Mesendoderm (in vitro differentiated cells): ENCODE measurements at regions not wholly inside any gene's neighbourhood (a gene's known extent, or its start where the extent isn't known, plus 50 kb on each side); places are given as distances from the start of the nearest gene placed in this dataset.

ENCODE experiments used
- DNase-seq: peaks from one replicate; pipeline ENCODE4 v3.0.0; 2013
- H2AK5ac ChIP-seq: 2 replicates; pipeline ENCODE4 v1.6.1; 2013; ENCODE audit warnings: low read length, inconsistent platforms
- H2BK120ac ChIP-seq: 2 replicates; pipeline ENCODE4 v1.6.1; 2013; ENCODE audit warnings: low read depth, mild to moderate bottlenecking, low read length, moderate library complexity, mixed read lengths
- H2BK15ac ChIP-seq: replicated peaks from 2 replicates; pipeline ENCODE4 v1.6.1; 2013; ENCODE audit warnings: low read depth, mild to moderate bottlenecking, moderate library complexity
- H2BK5ac ChIP-seq: 2 replicates; pipeline ENCODE4 v1.6.1; 2013; ENCODE audit warnings: low read length, inconsistent platforms
- H3K18ac ChIP-seq: 2 replicates; pipeline ENCODE4 v1.6.1; 2013; ENCODE audit warnings: mild to moderate bottlenecking, low read length, mixed read lengths
- H3K23ac ChIP-seq: one replicate; pipeline ENCODE4 v1.6.1; 2013; ENCODE audit warnings: low read length
- H3K27ac ChIP-seq: 2 replicates; pipeline ENCODE4 v1.5.1; 2013; ENCODE audit warnings: low read depth, mild to moderate bottlenecking, inconsistent platforms, low read length, moderate library complexity
- H3K27me3 ChIP-seq: 2 replicates; pipeline ENCODE4 v1.6.1; 2013; ENCODE audit warnings: low read length, control low read depth, mild to moderate bottlenecking, inconsistent platforms; ENCODE audit not compliant: insufficient read depth, poor library complexity
- H3K36me3 ChIP-seq: 2 replicates; pipeline ENCODE4 v1.6.1; 2013; ENCODE audit warnings: low read length, inconsistent platforms; ENCODE audit not compliant: control insufficient read depth, insufficient read depth
- H3K4ac ChIP-seq: one replicate; pipeline ENCODE4 v1.6.1; 2013; ENCODE audit warnings: low read depth, mild to moderate bottlenecking, low read length, moderate library complexity
- H3K4me1 ChIP-seq: 2 replicates; pipeline ENCODE4 v1.6.1; 2013; ENCODE audit warnings: low read depth, low read length, inconsistent platforms; ENCODE audit not compliant: control insufficient read depth
- H3K4me2 ChIP-seq: 2 replicates; pipeline ENCODE4 v1.6.1; 2013; ENCODE audit warnings: low read length
- H3K4me3 ChIP-seq: 2 replicates; pipeline ENCODE4 v1.5.1; 2013; ENCODE audit warnings: mild to moderate bottlenecking, low read length
- H3K56ac ChIP-seq: one replicate; pipeline ENCODE4 v1.6.1; 2013; ENCODE audit warnings: low read length
- H3K79me1 ChIP-seq: 2 replicates; pipeline ENCODE4 v1.6.1; 2013; ENCODE audit warnings: low read length, inconsistent platforms
- H3K79me2 ChIP-seq: 2 replicates; pipeline ENCODE4 v1.6.1; 2013; ENCODE audit warnings: mild to moderate bottlenecking, low read length; ENCODE audit not compliant: control insufficient read depth, insufficient read depth
- H3K9ac ChIP-seq: 2 replicates; pipeline ENCODE4 v1.6.1; 2013; ENCODE audit warnings: low read length, inconsistent platforms
- H4K5ac ChIP-seq: one replicate; pipeline ENCODE4 v1.6.1; 2013; ENCODE audit warnings: low read length
- H4K8ac ChIP-seq: one replicate; pipeline ENCODE4 v1.6.1; 2013; ENCODE audit warnings: low read depth, mild to moderate bottlenecking, control low read depth, low read length, moderate library complexity
- WGBS: extraction: QIAGEN DNeasy Blood & Tissue Kit; methylation state at CpG from one replicate; pipeline ENCODE4 v1.1.7; 2013; ENCODE audit warnings: low lambda C conversion rate, missing lambda C conversion rate; ENCODE audit not compliant: insufficient coverage; ENCODE audit errors: extremely low coverage; 5-methylcytosine and 5-hydroxymethylcytosine counted together

DNA sequence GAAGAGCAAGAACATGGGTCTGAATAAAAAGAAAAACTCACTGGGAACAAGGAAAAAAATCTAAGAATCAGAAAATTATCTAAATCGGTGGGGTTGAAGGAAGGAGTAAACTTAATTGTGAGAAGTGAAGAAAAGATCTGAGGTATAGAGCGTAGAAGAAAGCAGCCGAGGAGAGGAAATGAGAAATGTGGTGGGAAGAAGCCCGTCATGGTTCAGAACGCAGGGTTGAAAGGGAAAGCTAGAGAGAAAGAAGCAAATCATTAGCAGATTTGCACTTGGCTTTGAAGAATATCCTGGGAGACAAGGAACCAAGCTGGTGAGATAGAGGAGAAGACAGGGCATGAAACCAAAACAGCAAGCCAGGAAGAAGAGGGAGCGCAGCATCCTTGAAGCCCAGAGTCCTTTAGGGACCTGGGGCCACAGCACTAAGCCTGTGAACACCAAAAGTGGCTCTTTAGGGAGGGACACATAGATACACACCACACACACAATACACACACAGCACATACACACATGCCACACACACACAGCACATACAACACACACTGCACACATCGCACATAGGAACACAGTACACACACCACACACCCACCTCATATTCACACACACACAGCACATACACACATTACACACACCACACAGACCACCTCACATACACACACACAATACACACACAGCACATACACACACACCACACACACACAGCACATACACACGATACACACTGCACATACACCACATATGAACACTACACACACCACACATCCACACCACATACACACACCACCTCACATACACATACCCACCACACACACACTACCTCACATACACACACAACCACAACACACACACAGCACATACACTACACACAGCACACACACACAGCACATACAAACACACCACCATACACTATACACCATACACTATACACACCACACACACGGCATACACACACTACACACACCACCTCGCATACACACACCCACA is 274.6 kb downstream of the ETAA1 start:
- DNase-seq, result no peak
- no peak overlapping the region for H3K56ac ChIP-seq
- no peaks in the 10 kb centered on the region for H3K36me3 ChIP-seq
- no peak overlapping the region for H4K5ac ChIP-seq
- no peak overlapping the region for H3K9ac ChIP-seq
- no peak overlapping the region for H2BK15ac ChIP-seq
- no peaks in the 10 kb centered on the region for H3K27me3 ChIP-seq
- no peak overlapping the region for H3K27ac ChIP-seq
- H3K4ac ChIP-seq, result no peak overlapping the region
- no peak overlapping the region for H2BK120ac ChIP-seq
- H3K79me1 ChIP-seq, result no peaks in the 10 kb centered on the region
- no peak overlapping the region for H2AK5ac ChIP-seq
- 100% methylated on average over 2 of the region's 10 CpGs for WGBS
- no peak overlapping the region for H3K23ac ChIP-seq
- H3K4me2 ChIP-seq, result no peak overlapping the region
- no peak overlapping the region for H3K4me3 ChIP-seq
- H3K18ac ChIP-seq, result no peak overlapping the region
- no peaks in the 10 kb centered on the region for H3K4me1 ChIP-seq
- no peak overlapping the region for H2BK5ac ChIP-seq
- no peaks in the 10 kb centered on the region for H3K79me2 ChIP-seq
- no peak overlapping the region for H4K8ac ChIP-seq

DNA sequence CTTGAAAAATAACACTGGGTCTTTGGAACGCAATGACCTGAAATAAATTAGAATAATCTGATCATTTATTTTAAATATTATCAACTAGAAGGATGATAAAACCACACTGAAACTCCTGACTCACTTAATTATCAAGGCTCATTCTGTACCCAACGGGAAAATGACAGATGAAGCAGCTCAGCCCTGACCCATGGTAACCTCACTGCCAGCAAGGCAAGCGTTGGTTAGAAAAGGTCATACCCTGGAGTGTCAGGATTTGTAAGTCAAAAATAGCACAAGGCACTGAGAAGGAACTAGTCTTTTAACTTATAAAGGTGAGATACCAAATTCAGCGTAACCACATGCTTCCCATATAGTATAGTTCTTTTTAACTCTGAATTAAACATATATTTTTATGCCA is 277.5 kb downstream of the ETAA1 start:
- no CpG with 5 or more reads among the region's 4 CpGs for WGBS
- Histone ChIP-seq H3K23ac (no peak overlapping the region), H2BK120ac (no peak overlapping the region), H2BK15ac (no peak overlapping the region), H3K18ac (no peak overlapping the region), H3K4me1 (no peaks in the 10 kb centered on the region), H3K79me1 (no peaks in the 10 kb centered on the region), H3K9ac (no peak overlapping the region), H3K27me3 (no peaks in the 10 kb centered on the region), H3K27ac (no peak overlapping the region), H4K5ac (no peak overlapping the region), H3K36me3 (no peaks in the 10 kb centered on the region), H3K4me2 (no peak overlapping the region), H2BK5ac (no peak overlapping the region), H4K8ac (no peak overlapping the region), H3K4ac (no peak overlapping the region), H3K56ac (no peak overlapping the region), H2AK5ac (no peak overlapping the region), H3K79me2 (no peaks in the 10 kb centered on the region), H3K4me3 (no peak overlapping the region)
- no peak for DNase-seq

DNA sequence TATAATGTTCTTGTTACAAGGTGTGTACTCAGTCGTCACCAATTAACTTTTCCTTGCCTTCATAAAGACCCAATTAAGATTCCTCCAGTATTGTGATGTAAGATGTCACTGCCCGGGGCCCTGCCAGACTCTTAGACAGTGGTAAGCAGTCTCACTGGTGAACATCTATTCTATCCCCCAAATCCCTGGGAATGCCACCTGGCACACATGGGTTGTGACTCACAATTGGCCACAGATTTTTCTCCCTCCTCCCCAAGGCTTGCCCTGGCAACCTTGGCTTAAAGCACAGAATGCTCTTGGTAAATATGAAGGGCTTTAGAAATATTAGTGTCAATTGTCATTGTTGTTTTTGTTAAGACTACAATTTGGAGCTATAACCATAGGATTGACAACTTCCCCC is 287.9 kb downstream of the ETAA1 start:
- no peak overlapping the region for H2AK5ac ChIP-seq
- no peak overlapping the region for H4K5ac ChIP-seq
- H3K9ac ChIP-seq, result no peak overlapping the region
- H3K4me1 ChIP-seq, result no peaks in the 10 kb centered on the region
- H3K27me3 ChIP-seq, result no peaks in the 10 kb centered on the region
- H3K79me2 ChIP-seq, result no peaks in the 10 kb centered on the region
- no peak overlapping the region for H2BK5ac ChIP-seq
- H3K36me3 ChIP-seq, result no peaks in the 10 kb centered on the region
- no peak overlapping the region for H3K4ac ChIP-seq
- WGBS, result no CpG with 5 or more reads among the region's 2 CpGs
- H3K4me3 ChIP-seq, result no peak overlapping the region
- no peaks in the 10 kb centered on the region for H3K79me1 ChIP-seq
- H3K4me2 ChIP-seq, result no peak overlapping the region
- DNase-seq, result no peak
- H2BK15ac ChIP-seq, result no peak overlapping the region
- H3K18ac ChIP-seq, result no peak overlapping the region
- H4K8ac ChIP-seq, result no peak overlapping the region
- H3K27ac ChIP-seq, result no peak overlapping the region
- no peak overlapping the region for H3K23ac ChIP-seq
- no peak overlapping the region for H2BK120ac ChIP-seq
- H3K56ac ChIP-seq, result no peak overlapping the region

DNA sequence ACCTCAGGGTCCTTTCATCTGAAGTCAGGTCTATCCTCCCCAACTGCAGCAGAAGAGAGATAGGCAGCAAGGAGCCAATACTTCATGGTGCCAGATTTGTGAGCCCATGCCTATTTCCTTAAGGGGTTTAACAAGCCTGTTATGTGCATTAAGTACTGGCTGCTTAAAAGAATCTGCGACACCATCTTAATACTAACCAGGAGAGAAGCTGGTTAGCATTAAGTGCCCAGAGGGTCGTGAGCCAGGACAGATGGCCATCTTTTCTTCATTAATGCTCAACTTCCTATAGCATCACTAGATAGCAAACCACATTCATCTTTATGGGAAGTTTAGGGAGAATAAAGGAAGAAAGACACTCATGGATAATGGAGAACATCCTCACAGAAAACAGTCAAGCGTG is 289.1 kb downstream of the ETAA1 start:
- H3K4me1 ChIP-seq, result no peaks in the 10 kb centered on the region
- no peaks in the 10 kb centered on the region for H3K79me2 ChIP-seq
- no peak overlapping the region for H3K4ac ChIP-seq
- no peak overlapping the region for H4K5ac ChIP-seq
- no peak overlapping the region for H3K18ac ChIP-seq
- H2BK5ac ChIP-seq, result no peak overlapping the region
- H3K27ac ChIP-seq, result no peak overlapping the region
- H3K27me3 ChIP-seq, result no peaks in the 10 kb centered on the region
- no peak for DNase-seq
- no peaks in the 10 kb centered on the region for H3K36me3 ChIP-seq
- no peak overlapping the region for H2BK15ac ChIP-seq
- no peak overlapping the region for H4K8ac ChIP-seq
- no peak overlapping the region for H3K4me2 ChIP-seq
- H3K4me3 ChIP-seq, result no peak overlapping the region
- no peak overlapping the region for H2AK5ac ChIP-seq
- H3K56ac ChIP-seq, result no peak overlapping the region
- no peak overlapping the region for H3K23ac ChIP-seq
- no peaks in the 10 kb centered on the region for H3K79me1 ChIP-seq
- H3K9ac ChIP-seq, result no peak overlapping the region
- no CpG with 5 or more reads among the region's 3 CpGs for WGBS
- no peak overlapping the region for H2BK120ac ChIP-seq

DNA sequence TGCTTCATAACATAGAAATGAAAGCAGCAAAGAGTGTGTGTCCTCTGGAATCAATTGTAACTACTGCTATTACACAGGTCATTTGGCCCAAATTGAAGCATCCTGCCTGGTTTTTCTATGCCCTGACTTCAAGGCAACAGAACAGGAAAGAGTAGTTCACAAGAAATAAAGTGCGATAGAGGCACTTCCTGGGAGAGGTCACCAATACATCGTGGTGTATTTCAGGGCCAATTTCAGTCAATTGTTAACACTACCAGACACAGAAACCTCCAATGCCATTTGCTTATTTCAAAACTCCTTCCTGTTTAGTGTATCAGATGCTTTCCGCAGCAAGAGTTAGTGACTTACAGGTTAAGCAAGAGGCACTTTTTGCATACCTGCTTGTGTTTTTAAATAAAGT is 292.1 kb downstream of the ETAA1 start:
- no peaks in the 10 kb centered on the region for H3K79me1 ChIP-seq
- no CpG with 5 or more reads among the region's 3 CpGs for WGBS
- H3K4me3 ChIP-seq, result no peak overlapping the region
- H3K27ac ChIP-seq, result no peak overlapping the region
- H3K4me1 ChIP-seq, result no peaks in the 10 kb centered on the region
- H2AK5ac ChIP-seq, result no peak overlapping the region
- no peak overlapping the region for H3K9ac ChIP-seq
- no peak overlapping the region for H3K4ac ChIP-seq
- no peak overlapping the region for H3K4me2 ChIP-seq
- no peak overlapping the region for H2BK120ac ChIP-seq
- no peak for DNase-seq
- H3K18ac ChIP-seq, result no peak overlapping the region
- no peak overlapping the region for H2BK15ac ChIP-seq
- H2BK5ac ChIP-seq, result no peak overlapping the region
- H4K8ac ChIP-seq, result no peak overlapping the region
- no peak overlapping the region for H3K23ac ChIP-seq
- no peak overlapping the region for H3K56ac ChIP-seq
- H3K27me3 ChIP-seq, result no peaks in the 10 kb centered on the region
- no peak overlapping the region for H4K5ac ChIP-seq
- H3K79me2 ChIP-seq, result no peaks in the 10 kb centered on the region
- no peaks in the 10 kb centered on the region for H3K36me3 ChIP-seq

DNA sequence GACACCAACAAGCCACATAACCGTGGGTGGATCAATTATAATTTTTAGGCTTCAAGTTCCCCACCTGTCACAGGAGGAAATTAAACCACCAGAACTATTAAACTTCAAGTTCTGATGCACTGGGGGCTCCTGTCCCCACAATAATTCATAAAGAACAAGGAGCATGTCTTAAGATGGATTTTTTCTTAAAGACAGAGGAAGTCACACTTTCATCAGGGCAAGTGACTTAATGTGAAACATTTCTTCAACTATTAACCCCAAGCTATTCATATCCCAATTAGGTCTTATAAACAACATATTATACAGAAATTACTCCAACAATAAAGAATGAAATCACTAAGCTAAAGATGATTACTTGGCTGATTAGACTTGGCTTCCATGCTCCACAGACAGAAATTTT is 292.5 kb downstream of the ETAA1 start:
- Histone ChIP-seq H3K79me1 (no peaks in the 10 kb centered on the region), H3K79me2 (no peaks in the 10 kb centered on the region), H2BK120ac (no peak overlapping the region), H3K23ac (no peak overlapping the region), H3K36me3 (no peaks in the 10 kb centered on the region), H4K5ac (no peak overlapping the region), H3K18ac (no peak overlapping the region), H2AK5ac (no peak overlapping the region), H3K27me3 (no peaks in the 10 kb centered on the region), H3K27ac (no peak overlapping the region), H3K4ac (no peak overlapping the region), H3K9ac (no peak overlapping the region), H3K4me3 (no peak overlapping the region), H2BK15ac (no peak overlapping the region), H4K8ac (no peak overlapping the region), H2BK5ac (no peak overlapping the region), H3K4me1 (no peaks in the 10 kb centered on the region), H3K4me2 (no peak overlapping the region), H3K56ac (no peak overlapping the region)
- no CpG with 5 or more reads among the region's 1 CpG for WGBS
- no peak for DNase-seq
